GM23248 (cell line): ENCODE measurements at regions not wholly inside any gene's neighbourhood (a gene's known extent, or its start where the extent isn't known, plus 50 kb on each side); places are given as distances from the start of the nearest gene placed in this dataset.

ENCODE experiments used
- EZH2 ChIP-seq: fragments of 200-600 bp; sonication (generic); IDR thresholded peaks from 2 replicates; pipeline ENCODE4 v1.6.1; 2018; ENCODE audit warnings: antibody characterized with exemption, mild to moderate bottlenecking; ENCODE audit not compliant: insufficient read depth, poor library complexity, severe bottlenecking
- EZH2phosphoT487 ChIP-seq: fragments of 200-600 bp; sonication (generic); IDR thresholded peaks from 2 replicates; pipeline ENCODE4 v1.6.1; 2018; ENCODE audit warnings: antibody characterized with exemption, moderate library complexity, mild to moderate bottlenecking, low read depth; ENCODE audit not compliant: insufficient read depth

- TF ChIP-seq EZH2phosphoT487 (no peak), EZH2 (no peak)
These were observed 79.7 kb downstream of the OGFRL1 start for GRCh38 chr6:71368284-71368683.
